HG02938 (cell line): ENCODE measurements at regions not wholly inside any gene's neighbourhood (a gene's known extent, or its start where the extent isn't known, plus 50 kb on each side); places are given as distances from the start of the nearest gene placed in this dataset.
A peak's percentile ranks its signal among the peaks of the same experiment; 100 is the strongest.
"Not testable (repeated sequence)": the region's sequence is repeated elsewhere in the genome, so short reads cannot be mapped to it uniquely, and the experiment has no call there.

Experiments used
- ATAC-seq: cut with Tn5 transposase; IDR thresholded peaks from one replicate; pipeline ENCODE4 v1.9.1; 2021; ENCODE audit warnings: mild to moderate bottlenecking, moderate library complexity; ENCODE audit not compliant: unreplicated experiment

GRCh38 chr13:38160131-38160530 lies 189.5 kb upstream of the UFM1 start:
- ATAC-seq: no peak

- no peak for ATAC-seq
Observed at GRCh38 chr13:38159710-38160109, 189.9 kb upstream of the UFM1 start.

DNA sequence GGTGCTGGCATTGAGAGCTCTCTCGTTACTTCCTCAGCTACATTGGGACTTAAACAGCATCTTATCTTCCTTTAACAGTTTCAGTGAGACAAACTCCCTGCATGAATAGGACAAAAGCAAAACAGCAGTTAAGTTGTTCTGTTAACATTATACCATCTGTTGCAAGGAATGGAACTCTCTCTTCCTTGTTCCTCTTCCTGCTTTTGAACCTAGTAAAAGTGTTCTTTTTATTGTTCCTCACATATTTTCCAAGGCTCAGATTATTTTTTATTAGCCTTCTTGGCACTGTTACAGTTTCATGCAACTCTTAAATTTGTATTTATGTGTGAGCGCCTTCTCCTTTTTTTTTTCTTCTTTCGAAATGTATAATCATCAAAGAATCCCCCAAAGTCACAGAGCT lies 202.6 kb upstream of the UFM1 start:
- no peak for ATAC-seq

DNA sequence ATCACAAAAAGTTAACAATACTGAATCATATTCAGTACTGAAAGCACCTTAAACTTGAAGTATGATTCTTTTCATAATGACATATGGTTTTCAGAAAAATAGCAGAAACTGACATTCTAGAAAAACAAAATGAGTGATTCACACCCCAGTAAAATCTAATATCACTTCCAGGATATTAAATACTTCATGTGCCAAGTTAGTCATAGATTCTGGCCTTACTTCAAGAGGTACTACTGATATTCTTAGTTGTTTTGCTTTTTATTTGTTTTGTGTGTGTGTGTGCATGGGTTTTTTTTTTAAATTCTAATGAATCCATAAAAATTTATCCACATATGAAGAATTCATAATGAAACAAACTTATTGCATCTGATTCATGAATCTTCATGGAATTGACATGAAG lies 207.9 kb upstream of the UFM1 start:
- no peak for ATAC-seq

DNA sequence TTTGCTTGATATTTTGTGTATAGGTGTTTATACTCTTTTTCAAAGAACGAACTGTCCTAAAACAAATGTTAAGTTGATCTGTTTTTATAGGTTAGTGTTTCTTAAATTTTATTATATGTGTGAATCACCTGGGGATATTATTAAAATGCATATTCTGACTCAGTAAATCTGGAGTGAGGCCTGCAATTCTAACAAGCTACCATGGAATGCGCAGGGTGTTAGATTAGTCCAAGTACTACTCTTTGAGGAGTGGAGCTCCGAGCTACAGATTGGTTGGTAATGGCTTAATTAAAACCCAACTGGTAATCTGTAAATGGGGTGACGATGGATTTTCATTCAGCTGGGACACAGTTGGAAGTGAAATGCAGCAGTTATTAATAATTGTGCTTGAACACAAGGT lies 214.1 kb upstream of the UFM1 start:
- no peak for ATAC-seq

GRCh38 chr13:38121267-38121666 lies 228.4 kb upstream of the UFM1 start:
- no peak for ATAC-seq

GRCh38 chr13:38103851-38104250 lies 234.3 kb upstream of the TRPC4 start:
- no peak for ATAC-seq

- no peak for ATAC-seq
Observed at GRCh38 chr13:38099751-38100150, 230.2 kb upstream of the TRPC4 start.

DNA sequence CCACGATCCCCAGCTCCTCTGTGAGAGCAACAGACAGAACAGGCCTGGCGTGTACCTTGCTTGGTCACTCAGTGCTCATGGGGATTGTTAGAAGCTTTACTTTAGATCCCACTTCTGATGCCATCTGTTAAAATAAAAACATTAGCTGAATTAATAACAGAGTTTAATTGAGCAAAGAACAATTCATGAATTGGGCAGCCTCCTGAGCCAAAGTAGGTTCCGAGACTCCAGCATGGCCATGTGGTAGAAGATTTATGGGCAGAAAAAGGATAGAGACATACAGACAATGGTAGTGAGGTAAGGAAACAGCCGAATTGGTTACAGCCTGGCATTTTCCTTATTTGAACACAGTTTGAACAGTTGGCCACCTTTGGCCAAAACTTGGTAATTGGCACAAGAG lies 223.9 kb upstream of the TRPC4 start:
- ATAC-seq: no peak

- no peak for ATAC-seq
Observed at GRCh38 chr13:38090913-38091312, 221.3 kb upstream of the TRPC4 start.

DNA sequence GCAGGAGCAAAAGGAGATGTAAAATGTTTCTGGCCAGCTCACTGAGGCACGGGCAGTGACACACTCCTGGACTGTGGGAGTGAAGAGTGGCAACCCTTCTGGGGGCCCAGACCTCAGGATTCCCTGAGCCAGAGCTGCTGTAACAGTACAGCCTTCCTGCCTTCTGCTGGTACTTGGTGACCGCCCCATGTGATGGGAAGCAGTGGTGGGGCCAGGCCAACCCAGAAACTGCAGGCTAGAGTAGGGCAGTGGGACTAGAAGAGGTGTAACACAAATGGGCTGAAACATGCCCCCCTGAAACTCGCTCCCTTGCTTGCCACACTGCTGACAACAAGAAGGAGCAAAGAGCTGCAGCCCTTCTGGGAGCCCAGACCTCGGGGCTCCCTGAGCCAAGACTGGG lies 217.1 kb upstream of the TRPC4 start:
- ATAC-seq: no peak

DNA sequence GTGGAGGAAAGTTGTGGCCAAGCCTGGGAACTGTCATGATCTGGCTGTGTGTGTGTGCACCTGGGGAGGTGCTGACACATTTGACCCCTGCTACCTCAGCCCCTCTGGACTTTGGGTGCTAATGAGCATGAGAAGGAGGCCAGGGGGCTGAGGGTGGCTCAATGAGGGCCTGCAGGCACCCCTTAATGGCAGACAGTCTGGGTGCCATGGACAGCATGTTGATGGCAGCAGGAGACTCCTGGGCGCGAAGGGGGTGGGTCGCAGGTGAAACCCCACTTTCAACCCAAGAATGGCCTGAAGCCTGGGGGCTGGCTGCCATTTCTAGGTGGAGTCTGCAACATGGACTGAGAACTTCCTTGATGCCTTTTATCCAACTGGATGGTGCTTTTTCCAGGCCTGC lies 216.4 kb upstream of the TRPC4 start:
- ATAC-seq: no peak

DNA sequence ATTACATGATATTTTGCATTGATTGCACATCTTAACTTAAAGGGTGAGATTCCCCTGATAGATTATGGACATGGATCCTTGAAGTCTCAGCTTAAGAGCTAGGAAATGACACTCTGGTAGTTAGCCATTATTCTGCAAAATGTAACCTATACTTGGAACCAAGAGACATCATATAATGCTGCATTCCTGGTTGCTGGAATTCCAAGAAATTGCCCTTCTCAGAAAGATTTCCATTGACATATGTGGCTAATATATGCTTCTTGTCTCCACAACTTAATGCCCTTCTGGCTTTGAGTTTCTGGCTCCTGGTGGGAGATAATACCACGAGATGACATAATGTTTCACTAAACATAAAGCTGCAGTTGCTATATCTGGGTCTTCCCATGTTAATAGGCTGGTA lies 204.4 kb upstream of the TRPC4 start:
- ATAC-seq: no peak

- no peak for ATAC-seq
Observed at GRCh38 chr13:38072696-38073095, 203.1 kb upstream of the TRPC4 start.

- ATAC-seq: not testable (repeated sequence)
Observed at GRCh38 chr13:38071340-38071739, 201.8 kb upstream of the TRPC4 start.

DNA sequence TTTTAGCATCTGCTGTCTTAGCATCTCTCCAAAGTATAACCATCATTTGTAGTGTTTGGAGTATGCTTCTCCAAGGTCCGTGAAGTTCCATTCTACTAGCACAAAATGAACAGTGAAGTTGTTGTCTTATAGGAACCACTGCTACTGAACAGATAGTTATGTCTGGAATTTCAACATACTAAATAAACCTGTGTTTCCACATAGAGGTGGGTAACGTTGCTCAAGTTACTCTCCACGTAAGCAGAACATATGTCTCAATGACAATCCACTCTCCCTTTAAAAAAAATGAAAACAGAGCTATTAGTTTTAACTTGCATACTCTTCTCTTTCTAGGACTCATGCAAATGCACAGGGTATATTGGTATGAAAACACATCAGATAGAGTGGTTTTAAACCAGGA lies 184.3 kb upstream of the TRPC4 start:
- no peak for ATAC-seq

- no peak for ATAC-seq
Observed at GRCh38 chr13:38046049-38046376, 176.4 kb upstream of the TRPC4 start.

- peak; percentile 73 for ATAC-seq
Observed at GRCh38 chr13:38045278-38046048, 175.9 kb upstream of the TRPC4 start.

- ATAC-seq: no peak
Observed at GRCh38 chr13:38044067-38044466, 174.5 kb upstream of the TRPC4 start.

GRCh38 chr13:38042771-38043170 lies 173.2 kb upstream of the TRPC4 start:
- no peak for ATAC-seq

DNA sequence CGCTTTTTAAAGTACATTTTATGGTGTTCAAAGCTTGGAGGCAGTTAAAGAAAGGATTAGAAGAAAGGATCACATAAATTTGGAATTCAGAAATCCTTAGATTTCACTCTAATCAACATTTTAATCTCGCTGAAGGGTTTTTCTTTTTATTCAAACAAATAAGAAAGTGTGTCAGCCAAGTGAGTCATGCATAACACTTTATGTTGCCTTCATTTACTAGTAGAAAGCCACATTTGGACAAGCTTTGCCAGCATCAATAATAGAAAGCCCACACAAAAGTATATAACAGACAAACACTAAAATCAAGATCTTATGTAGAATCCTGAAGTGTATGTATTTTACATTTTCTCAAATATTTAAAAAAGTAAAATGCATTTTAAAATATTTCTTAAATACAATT lies 154.9 kb upstream of the TRPC4 start:
- no peak for ATAC-seq

DNA sequence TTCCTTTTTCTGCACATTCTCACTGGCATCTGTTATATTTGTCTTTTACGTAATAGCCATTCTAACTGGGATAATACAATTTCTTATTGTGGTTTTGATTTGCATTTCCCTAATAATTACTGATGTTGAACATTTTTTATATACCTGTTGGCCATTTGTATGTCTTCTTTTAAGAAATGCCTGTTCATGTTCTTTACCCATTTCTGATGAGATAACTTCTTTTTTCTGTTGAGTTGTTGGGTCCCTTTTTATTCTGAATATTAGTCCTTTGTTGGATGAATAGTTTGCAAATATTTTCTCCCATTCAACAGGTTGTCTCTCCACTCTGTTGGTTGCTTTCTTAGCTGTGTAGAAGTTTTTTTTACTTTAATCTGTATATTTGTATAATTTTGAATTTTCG lies 147.7 kb upstream of the TRPC4 start:
- no peak for ATAC-seq

DNA sequence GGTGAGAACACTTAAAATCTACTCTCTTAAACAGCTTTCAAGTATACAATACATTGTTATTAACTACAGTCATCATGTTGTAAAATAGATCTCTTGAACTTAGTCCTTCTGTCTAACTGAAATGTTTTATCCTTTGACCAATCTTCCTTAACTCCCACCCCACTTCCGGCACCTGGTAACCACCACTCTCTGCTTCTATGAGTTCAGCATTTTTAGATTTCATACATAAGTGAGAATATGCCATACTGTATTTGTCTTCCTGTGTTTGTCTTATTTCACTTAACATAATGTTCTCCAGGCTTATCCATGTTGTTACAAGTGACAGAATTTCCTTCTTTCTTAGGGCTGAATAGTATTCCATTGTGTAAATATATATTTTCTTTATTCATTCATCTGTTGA lies 144.1 kb upstream of the TRPC4 start:
- ATAC-seq: no peak
